Breast epithelium (tissue), 4 donors: ENCODE measurements at regions not wholly inside any gene's neighbourhood (a gene's known extent, or its start where the extent isn't known, plus 50 kb on each side); places are given as distances from the start of the nearest gene placed in this dataset.
A peak's percentile ranks its signal among the peaks of the same experiment; 100 is the strongest.

ENCODE experiments used
- DNase-seq, 2 donors: peaks; one replicate each; pipeline ENCODE4 v3.0.0-alpha.2; 2019; ENCODE audit warnings: low spot score in 2 of 2
- H3K27ac ChIP-seq, 2 donors: fragments of 200-600 bp; sonication (generic) in 1 of 2; one replicate each; pipeline ENCODE4 v1.5.1; 2016 to 2019; ENCODE audit warnings: mild to moderate bottlenecking in 1 of 2
- H3K27me3 ChIP-seq, 2 donors: fragments of 200-600 bp; sonication (generic) in 1 of 2; one replicate each; pipeline versions ENCODE4 v1.5.1 to v1.6.0; 2017 to 2019; ENCODE audit warnings: control low read depth in 1 of 2, mild to moderate bottlenecking in 1 of 2
- H3K36me3 ChIP-seq: fragments of 200-600 bp; one replicate; pipeline ENCODE4 v1.5.1; 2019
- H3K4me1 ChIP-seq, 2 donors: fragments of 200-600 bp; sonication (generic); one replicate each; pipeline ENCODE4 v1.5.1; 2016 to 2019; ENCODE audit warnings: control low read depth in 1 of 2
- H3K4me3 ChIP-seq, 3 donors: fragments of 200-600 bp; sonication (generic); 1 replicate in 2 of 3; 2 replicates in 1 of 3; pipeline ENCODE4 v1.5.1; 2016 to 2019; ENCODE audit warnings: mild to moderate bottlenecking in 3 of 3, moderate library complexity in 2 of 3
- H3K9me3 ChIP-seq, 2 donors: fragments of 200-600 bp; sonication (generic) in 1 of 2; one replicate each; pipeline ENCODE4 v1.5.1; 2016 to 2019; ENCODE audit warnings: control low read depth in 1 of 2
- POLR2A ChIP-seq: fragments of 450-650 bp; IDR thresholded peaks from one replicate; pipeline ENCODE4 v1.6.1; 2016; ENCODE audit warnings: antibody characterized with exemption, mild to moderate bottlenecking, moderate library complexity
- POLR2AphosphoS5 ChIP-seq, 3 donors: sonication (generic); formaldehyde crosslinking; IDR thresholded peaks; one replicate each; pipeline ENCODE4 v1.6.1; 2017; ENCODE audit warnings: antibody characterized with exemption in 3 of 3
- intact Hi-C: fragments of 100-400 bp; cut with DNase I; formaldehyde crosslinking; loops from one replicate; pipeline ENCODE4 v1.15.1; 2023; ENCODE audit warnings: low total_unique reads
- TF ChIP-seq, protein P1 (sequence below), 3 donors: fragments of 450-650 bp; IDR thresholded peaks; one replicate each; pipeline ENCODE4 v1.5.1; 2016 to 2017; ENCODE audit warnings: antibody characterized with exemption in 3 of 3, mild to moderate bottlenecking in 3 of 3, moderate library complexity in 3 of 3

DNA sequence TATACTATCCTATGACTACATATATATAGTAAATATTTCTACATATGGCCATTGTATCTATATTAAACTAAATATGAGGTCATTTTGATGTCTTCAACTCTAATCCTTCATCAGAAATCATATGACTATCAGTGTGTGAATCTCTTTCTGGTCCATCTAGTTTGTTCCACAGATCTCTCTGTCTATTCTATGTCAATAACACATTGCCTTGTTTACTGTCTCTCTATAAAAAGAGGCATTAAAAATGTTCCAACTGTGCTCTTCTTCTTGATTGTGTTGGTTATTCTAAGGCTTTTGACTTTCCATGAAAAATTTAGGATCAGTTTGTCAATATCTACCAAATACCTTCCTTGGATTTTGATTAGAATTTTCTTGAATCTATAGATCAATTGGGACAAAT lies 338.3 kb upstream of the FSTL5 start:
- DNase-seq = no peak
- H3K4me3 ChIP-seq = no peak overlapping the region
- no peaks in the 10 kb centered on the region for H3K27me3 ChIP-seq
- intact Hi-C loops = no loop called here
- H3K27ac ChIP-seq = no peak overlapping the region
- TF ChIP-seq POLR2AphosphoS5 (IDR thresholded peaks at IDR 0.05) (no peak), POLR2A (no peak)
- TF ChIP-seq, protein P1, sequence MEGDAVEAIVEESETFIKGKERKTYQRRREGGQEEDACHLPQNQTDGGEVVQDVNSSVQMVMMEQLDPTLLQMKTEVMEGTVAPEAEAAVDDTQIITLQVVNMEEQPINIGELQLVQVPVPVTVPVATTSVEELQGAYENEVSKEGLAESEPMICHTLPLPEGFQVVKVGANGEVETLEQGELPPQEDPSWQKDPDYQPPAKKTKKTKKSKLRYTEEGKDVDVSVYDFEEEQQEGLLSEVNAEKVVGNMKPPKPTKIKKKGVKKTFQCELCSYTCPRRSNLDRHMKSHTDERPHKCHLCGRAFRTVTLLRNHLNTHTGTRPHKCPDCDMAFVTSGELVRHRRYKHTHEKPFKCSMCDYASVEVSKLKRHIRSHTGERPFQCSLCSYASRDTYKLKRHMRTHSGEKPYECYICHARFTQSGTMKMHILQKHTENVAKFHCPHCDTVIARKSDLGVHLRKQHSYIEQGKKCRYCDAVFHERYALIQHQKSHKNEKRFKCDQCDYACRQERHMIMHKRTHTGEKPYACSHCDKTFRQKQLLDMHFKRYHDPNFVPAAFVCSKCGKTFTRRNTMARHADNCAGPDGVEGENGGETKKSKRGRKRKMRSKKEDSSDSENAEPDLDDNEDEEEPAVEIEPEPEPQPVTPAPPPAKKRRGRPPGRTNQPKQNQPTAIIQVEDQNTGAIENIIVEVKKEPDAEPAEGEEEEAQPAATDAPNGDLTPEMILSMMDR (IDR thresholded peaks at IDR 0.05) = no peak
- no peaks in the 10 kb centered on the region for H3K4me1 ChIP-seq
- no peaks in the 10 kb centered on the region for H3K36me3 ChIP-seq
- H3K9me3 ChIP-seq = no peaks in the 10 kb centered on the region

DNA sequence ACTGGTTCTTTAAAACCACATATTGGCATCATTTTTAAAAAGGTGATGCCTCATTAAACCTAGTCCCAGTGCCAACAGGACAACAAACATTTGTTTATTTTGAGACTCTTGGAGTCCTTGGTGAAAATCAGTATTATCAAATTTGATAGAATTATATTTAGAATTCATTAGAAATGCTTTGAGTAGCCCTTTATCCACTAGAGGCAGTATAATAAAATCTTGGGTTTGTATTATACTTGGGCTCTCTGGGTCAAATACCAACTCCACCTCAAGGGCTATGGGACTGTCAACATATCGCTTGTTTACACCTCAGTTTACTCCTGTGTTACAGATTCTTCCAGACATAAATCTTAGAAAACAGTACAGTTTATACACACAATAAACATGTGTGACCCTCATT lies 335.7 kb upstream of the FSTL5 start:
- Histone ChIP-seq H3K27me3 (no peaks in the 10 kb centered on the region), H3K36me3 (no peaks in the 10 kb centered on the region), H3K4me3 (no peak overlapping the region), H3K4me1 (no peaks in the 10 kb centered on the region), H3K27ac (no peak overlapping the region), H3K9me3 (no peaks in the 10 kb centered on the region)
- no peak for DNase-seq
- TF ChIP-seq POLR2AphosphoS5 (IDR thresholded peaks at IDR 0.05) (no peak), POLR2A (no peak)
- TF ChIP-seq, protein P1 (IDR thresholded peaks at IDR 0.05) = no peak
- intact Hi-C loops = no loop called here

DNA sequence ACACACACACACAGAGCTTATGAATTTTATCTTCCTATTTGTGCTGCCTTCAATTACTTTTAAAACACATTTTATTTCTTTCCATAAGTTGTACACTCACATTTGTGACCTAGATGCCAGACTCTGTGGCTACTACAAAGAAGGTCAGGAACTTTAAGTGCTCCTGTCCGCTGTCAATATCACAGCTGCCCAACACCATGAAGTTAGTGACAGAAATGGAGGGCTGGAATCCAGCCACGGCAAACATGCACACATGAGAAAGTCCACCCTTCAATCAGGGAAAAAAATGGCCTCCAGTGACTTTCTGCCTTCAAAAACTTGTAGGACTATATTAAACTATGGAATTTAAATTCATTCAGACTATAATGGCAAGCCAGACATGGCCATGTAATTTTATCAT lies 334.4 kb upstream of the FSTL5 start:
- H3K9me3 ChIP-seq = no peaks in the 10 kb centered on the region
- TF ChIP-seq, protein P1 (IDR thresholded peaks at IDR 0.05) = no peak
- no peak for TF ChIP-seq POLR2A
- TF ChIP-seq POLR2AphosphoS5 (IDR thresholded peaks at IDR 0.05) = no peak
- H3K4me1 ChIP-seq = no peaks in the 10 kb centered on the region
- H3K27ac ChIP-seq = no peak overlapping the region
- H3K4me3 ChIP-seq = no peak overlapping the region
- no peaks in the 10 kb centered on the region for H3K27me3 ChIP-seq
- DNase-seq = no peak
- H3K36me3 ChIP-seq = no peaks in the 10 kb centered on the region
- intact Hi-C loops = no loop called here

DNA sequence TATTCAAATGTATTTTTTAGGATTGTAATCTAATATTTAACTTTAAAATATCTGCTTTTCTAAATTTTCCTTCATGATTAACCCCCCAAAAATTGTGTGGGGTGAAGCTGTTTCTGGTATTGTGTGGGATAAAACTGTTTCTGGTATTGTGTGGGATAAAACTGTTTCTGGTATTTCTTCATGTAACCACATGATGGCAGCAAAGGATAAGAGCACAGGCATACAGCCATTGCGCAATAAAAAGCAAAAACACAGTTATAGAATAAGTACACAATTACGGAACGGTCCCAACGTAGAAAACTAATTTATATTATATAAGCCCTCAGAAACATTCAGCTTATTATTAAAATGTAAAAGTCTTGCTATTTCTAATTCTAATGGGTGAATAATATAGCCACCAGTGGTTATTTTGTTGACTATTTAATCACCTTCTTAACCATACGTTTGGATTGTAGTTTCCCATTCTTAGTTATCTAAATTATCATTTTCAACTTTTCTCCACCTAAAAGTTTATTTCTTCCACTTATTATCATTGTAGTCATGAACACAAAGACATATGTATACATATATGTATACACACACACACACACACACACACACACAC lies 333.9 kb upstream of the FSTL5 start:
- no peak for DNase-seq
- no peaks in the 10 kb centered on the region for H3K9me3 ChIP-seq
- no peak overlapping the region for H3K27ac ChIP-seq
- H3K4me3 ChIP-seq = no peak overlapping the region
- no peaks in the 10 kb centered on the region for H3K27me3 ChIP-seq
- H3K4me1 ChIP-seq = no peaks in the 10 kb centered on the region
- no peaks in the 10 kb centered on the region for H3K36me3 ChIP-seq
- no peak for TF ChIP-seq POLR2AphosphoS5 (IDR thresholded peaks at IDR 0.05)
- TF ChIP-seq, protein P1 (IDR thresholded peaks at IDR 0.05) = peak; percentile 55 to 85 (median 76)
- TF ChIP-seq POLR2A = no peak
- intact Hi-C loops = no loop called here

DNA sequence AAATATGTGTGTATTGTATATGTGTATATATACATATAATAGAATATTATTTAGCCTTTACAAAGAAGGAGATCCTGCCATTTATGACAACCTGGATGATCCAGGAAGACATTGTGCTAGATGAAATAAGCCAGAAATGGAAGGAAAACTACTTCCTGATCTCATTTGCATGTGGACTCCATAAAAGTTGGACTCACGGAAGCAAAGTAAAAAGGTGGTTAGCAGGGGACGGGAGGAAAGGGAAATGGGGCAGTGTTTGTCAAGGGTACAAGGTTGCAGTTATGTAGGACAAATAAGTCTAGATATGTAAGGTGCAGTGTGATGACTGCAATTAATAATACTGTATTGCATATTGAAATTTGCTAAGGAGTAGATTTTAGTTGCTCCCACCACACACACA lies 331.1 kb upstream of the FSTL5 start:
- Histone ChIP-seq H3K27ac (no peak overlapping the region), H3K4me3 (no peak overlapping the region), H3K9me3 (no peaks in the 10 kb centered on the region), H3K27me3 (no peaks in the 10 kb centered on the region), H3K4me1 (no peaks in the 10 kb centered on the region), H3K36me3 (no peaks in the 10 kb centered on the region)
- intact Hi-C loops = no loop called here
- DNase-seq = no peak
- TF ChIP-seq POLR2AphosphoS5 (IDR thresholded peaks at IDR 0.05) (no peak), POLR2A (no peak)
- TF ChIP-seq, protein P1 (IDR thresholded peaks at IDR 0.05) = no peak
